ENCODE measurements at regions not wholly inside any gene's neighbourhood (a gene's known extent, or its start where the extent isn't known, plus 50 kb on each side); places are given as distances from the start of the nearest gene placed in this dataset.

DNA sequence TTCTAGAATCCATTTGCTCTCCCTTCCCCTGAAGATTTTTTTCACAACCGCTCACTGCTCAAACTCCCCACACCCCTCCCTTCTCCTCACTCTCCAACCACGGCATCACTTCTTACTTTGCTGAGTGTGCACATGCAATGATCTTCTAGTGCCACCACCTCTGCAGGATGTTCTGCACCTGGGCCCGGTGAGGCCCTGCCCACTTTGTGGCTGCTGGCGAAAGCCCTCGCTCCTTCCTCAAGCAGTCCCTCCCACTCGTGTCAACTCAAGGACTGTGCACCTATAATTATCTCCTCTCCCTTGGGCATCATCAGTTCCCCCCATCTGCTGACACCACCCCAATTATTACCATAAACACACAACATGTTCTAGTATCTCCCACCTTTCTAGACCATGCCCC is 91.0 kb upstream of the LANCL2 start:
- DNase-seq (ENCODE audit: low read depth): no peak
- TF ChIP-seq, protein P1, sequence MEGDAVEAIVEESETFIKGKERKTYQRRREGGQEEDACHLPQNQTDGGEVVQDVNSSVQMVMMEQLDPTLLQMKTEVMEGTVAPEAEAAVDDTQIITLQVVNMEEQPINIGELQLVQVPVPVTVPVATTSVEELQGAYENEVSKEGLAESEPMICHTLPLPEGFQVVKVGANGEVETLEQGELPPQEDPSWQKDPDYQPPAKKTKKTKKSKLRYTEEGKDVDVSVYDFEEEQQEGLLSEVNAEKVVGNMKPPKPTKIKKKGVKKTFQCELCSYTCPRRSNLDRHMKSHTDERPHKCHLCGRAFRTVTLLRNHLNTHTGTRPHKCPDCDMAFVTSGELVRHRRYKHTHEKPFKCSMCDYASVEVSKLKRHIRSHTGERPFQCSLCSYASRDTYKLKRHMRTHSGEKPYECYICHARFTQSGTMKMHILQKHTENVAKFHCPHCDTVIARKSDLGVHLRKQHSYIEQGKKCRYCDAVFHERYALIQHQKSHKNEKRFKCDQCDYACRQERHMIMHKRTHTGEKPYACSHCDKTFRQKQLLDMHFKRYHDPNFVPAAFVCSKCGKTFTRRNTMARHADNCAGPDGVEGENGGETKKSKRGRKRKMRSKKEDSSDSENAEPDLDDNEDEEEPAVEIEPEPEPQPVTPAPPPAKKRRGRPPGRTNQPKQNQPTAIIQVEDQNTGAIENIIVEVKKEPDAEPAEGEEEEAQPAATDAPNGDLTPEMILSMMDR (IDR thresholded peaks at IDR 0.05; ENCODE audit: insufficient read depth, low read depth, low read length, missing control alignments): no peak
- no peak overlapping the region for H3K4me3 ChIP-seq (ENCODE audit: low read depth, low read length)

- no peak for DNase-seq (ENCODE audit: low read depth)
- no peak overlapping the region for H3K4me3 ChIP-seq (ENCODE audit: low read depth, low read length)
- TF ChIP-seq, protein P1 (IDR thresholded peaks at IDR 0.05; ENCODE audit: insufficient read depth, low read depth, low read length, missing control alignments): no peak
These were observed 89.6 kb upstream of the LANCL2 start for GRCh38 chr7:55275291-55276200.

GRCh38 chr7:55276572-55277295 is 88.4 kb upstream of the LANCL2 start:
- DNase-seq (ENCODE audit: low read depth): no peak
- H3K4me3 ChIP-seq (ENCODE audit: low read depth, low read length): no peak overlapping the region
- TF ChIP-seq, protein P1 (IDR thresholded peaks at IDR 0.05; ENCODE audit: insufficient read depth, low read depth, low read length, missing control alignments): no peak

- no peak overlapping the region for H3K4me3 ChIP-seq (ENCODE audit: low read depth, low read length)
- TF ChIP-seq, protein P1 (IDR thresholded peaks at IDR 0.05; ENCODE audit: insufficient read depth, low read depth, low read length, missing control alignments): no peak
- DNase-seq (ENCODE audit: low read depth): no peak
These were observed 87.2 kb upstream of the LANCL2 start for GRCh38 chr7:55277916-55278315.

DNA sequence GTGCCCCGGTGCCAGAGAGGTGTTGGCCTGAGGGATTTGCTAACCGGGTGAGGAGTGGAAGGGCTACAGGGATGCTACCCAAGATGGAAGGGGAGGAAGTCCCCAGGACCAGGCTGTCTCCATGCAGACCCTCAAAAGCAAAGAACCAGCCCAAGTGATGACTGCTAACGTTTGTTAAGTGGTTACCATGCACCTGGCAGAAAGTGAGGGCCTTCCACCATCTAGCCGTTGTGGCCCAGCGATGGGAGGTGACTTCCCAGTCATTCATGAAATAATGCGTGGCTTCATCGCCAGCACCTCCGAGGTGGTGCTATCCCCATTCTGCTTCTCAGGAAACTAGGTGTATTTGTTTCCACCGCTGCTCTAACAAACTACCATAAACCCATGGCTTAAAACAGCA is 86.8 kb upstream of the LANCL2 start:
- H3K4me3 ChIP-seq (ENCODE audit: low read depth, low read length): no peak overlapping the region
- DNase-seq (ENCODE audit: low read depth): no peak
- TF ChIP-seq, protein P1 (IDR thresholded peaks at IDR 0.05; ENCODE audit: insufficient read depth, low read depth, low read length, missing control alignments): no peak

DNA sequence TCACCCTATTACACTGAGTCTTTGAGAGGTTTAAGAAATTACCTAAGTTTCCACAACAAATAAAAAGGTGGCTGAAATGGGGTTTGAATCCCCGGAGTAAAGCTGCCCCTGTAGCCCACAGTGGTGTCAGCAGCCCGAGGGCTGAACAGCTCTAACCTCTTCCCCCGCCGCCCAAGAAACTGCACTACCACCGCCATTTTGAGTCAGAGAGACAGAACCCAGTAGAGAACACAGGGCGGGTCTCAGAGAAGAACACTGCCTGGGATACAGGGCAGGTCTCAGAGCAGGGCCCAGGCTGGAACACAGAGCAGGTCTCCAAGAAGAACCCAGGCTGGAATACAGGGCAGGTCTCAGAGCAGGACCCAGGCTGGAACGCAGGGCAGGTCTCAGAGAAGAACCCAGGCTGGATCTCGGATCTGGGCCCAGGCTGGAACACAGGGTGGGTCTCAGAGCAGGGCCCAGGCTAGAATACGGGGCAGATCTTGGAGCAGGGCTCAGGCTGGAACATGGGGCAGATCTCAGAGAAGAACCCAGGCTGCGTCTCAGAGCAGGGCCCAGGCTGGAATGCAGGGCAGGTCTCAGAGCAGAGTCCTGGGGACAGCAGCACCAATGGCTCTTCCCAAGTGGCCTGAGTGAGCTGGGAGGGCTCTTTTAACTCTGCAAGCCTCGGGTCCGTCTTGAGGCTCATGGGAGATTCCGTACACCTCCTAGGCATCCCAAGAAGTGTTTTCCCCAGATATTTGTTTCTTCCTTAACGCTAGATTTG is 85.9 kb upstream of the LANCL2 start:
- H3K4me3 ChIP-seq (ENCODE audit: low read depth, low read length): no peak overlapping the region
- no peak for DNase-seq (ENCODE audit: low read depth)
- TF ChIP-seq, protein P1 (IDR thresholded peaks at IDR 0.05; ENCODE audit: insufficient read depth, low read depth, low read length, missing control alignments): no peak
